ENCODE measurements at regions not wholly inside any gene's neighbourhood (a gene's known extent, or its start where the extent isn't known, plus 50 kb on each side); places are given as distances from the start of the nearest gene placed in this dataset.
A peak's percentile ranks its signal among the peaks of the same experiment; 100 is the strongest.
"Not testable (repeated sequence)": the region's sequence is repeated elsewhere in the genome, so short reads cannot be mapped to it uniquely, and the experiment has no call there.

DNA sequence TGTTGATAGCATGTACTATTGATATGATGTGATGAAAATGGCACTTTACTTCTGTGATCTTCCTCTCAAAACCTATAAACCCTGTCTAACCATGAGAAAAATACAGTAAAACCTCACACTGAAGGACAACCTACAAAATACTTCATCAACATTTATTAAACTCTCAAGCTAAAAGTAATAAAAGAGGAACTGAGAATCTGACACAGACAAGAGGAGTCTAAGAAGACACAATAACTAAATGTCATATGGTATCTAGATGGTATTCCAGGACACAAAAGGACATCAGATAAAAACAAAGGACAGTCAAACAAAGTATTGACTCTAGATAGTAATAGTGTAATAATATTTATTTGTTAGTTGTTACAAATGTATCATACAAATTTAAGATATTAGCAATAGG, 655.3 kb downstream of the SH3BGRL start:
- DNase-seq (ENCODE audit: low read depth): no peak

DNA sequence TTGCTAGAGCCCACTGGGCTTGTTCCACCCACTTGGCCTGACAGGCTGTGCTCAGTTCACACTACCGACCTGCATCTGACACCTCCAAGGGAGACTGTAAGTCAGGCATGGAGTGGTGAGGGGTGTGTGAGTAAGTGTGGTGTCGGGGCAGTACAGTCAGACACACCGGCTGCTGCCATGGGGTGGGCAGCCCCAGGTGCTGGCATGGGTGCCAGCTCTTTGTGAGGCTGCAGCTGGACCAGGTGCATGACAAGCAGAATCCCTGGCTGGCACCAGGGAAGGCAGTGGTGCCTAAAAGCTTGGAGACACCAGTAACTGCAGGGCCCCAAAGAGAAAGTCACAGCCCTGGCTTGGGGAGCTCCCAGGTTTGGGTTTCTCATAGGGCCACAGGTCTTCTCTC, 665.0 kb downstream of the SH3BGRL start:
- no peak for DNase-seq (ENCODE audit: low read depth)

DNA sequence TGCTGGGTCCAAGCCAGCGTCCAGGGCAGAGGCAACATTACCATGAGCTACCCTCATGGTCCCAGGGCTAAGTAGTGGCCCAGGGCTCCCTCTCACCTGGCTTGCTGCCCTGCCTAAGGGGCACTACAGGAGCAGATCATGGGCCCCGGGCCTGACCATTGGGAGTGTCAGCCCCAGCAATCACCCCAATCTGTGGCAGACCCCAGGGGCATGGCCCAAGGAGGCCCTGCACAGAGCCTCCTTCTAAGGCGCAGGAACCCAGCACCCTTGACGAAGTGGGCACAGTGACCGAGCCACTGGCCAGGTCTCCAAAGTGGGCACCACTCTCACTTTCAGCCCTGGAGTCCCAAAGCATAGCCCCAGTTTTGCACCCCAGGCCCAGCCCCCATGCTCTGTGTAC, 667.1 kb downstream of the SH3BGRL start:
- DNase-seq (ENCODE audit: low read depth): no peak

DNA sequence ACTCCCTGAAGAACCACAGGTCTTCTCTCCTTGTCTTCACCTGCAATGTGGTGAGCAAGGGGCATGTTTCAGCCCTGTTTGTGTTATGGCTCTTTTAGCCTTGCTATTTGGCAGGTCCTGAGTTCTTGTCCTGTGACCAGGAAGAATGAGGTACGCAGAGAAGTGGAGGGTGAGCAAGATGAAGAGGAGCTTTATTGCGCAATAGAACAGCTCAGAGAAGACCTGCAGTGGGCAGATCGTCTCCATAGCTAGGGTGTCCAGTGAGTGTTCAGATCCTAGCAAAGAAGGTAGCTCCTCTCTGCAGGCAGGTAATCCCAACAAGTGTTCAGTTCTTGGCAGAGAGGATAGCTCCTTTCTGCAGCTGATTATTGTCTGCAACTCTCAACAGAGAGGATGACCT, 672.9 kb downstream of the SH3BGRL start:
- DNase-seq (ENCODE audit: low read depth): no peak

DNA sequence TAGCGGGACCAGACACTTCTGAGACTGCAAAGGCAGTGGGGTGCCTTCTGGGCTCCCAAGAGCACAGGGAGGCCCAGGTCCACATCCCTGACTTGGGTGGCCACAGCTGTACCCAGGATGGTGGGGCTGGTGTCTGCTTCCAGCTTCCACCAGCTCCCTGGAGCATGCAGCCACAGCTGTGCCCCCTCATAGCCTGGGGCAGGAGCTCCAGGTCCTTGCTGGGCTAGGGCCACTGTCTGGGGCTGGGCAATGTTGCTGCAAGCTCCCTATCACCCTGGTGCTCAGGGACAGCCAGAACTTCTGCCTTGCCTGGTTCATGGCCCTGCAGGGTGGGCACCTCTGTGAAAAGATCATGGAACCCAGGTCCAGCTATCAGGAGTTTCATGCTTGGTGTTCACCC, 673.9 kb downstream of the SH3BGRL start:
- no peak for DNase-seq (ENCODE audit: low read depth)

- DNase-seq (ENCODE audit: low read depth): no peak
Measured at GRCh38 chrX:81876437-81876836, 674.5 kb downstream of the SH3BGRL start.

DNA sequence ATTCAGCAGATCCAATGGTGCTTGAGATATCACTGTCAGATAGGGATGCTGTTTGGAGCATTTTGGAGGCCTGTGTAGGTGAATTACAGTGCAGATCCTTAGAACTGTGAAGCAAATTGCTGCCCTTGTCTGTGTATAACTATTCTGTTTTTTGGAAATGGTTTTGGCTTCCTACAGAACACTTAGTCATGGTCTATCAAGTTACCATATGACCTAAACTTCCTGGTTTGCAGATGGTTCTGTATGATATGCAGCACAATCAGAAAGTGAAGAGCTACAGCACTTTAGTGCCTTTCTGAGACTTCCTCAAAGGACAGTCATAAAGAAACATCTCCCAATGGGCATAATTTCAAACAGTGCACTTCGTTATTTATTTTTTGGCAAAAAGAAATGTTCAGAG, 688.6 kb downstream of the SH3BGRL start:
- DNase-seq (ENCODE audit: low read depth): no peak

DNA sequence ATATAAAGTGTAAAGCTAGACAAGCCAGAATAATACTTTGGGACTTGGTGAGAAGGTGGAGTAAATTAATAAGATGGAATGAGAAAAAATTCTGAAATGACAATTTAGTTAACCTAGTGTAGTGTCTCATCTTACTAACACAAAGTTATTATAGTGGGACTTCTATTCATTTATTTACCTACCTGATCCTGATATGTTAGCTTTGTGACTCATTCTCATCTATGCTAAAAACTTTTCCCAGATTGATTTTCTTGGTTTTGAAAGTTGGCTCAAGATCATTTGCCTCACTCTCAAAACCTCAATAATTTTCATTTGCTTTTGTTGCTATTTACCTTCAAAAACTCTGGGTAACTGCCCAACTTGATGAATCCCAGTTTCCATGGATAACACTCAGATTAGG, 698.6 kb downstream of the SH3BGRL start:
- no peak for DNase-seq (ENCODE audit: low read depth)

GRCh38 chrX:81925812-81926211, 723.9 kb downstream of the SH3BGRL start:
- DNase-seq (ENCODE audit: low read depth): no peak

DNA sequence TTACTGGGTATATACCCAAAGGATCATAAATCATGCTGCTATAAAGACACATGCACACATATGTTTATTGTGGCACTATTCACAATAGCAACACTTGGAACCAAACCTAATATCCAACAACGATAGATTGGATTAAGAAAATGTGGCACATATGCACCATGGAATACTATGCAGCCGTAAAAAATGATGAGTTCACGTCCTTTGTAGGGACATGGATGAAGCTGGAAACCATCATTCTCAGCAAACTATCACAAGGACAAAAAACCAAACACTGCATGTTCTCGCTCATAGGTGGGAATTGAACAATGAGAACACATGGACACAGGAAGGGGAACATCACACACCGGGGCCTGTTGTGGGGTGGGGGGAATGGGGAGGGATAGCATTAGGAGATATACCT, 744.0 kb downstream of the SH3BGRL start:
- DNase-seq (ENCODE audit: low read depth): not testable (repeated sequence)

DNA sequence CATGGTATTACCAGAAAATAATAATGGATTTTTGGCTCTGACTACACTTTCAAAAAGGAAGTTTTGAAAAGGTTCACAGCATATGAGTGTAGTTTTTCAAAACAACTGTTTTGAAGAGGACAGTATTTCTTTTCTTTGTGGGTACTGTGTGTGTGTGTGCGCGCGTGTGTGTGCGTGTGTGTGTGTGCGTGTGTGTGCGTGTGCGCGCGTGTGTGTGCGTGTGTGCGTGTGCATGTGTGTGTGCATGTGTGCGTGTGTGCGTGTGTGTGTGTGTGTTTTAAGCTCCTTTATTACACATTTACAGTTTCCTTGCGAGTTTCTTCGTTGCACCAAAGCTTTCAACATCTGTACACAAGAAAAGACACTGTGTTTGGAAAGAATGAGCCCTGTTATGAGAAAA, 755.4 kb downstream of the SH3BGRL start:
- no peak for DNase-seq (ENCODE audit: low read depth)

- peak; percentile 5 for DNase-seq (ENCODE audit: low read depth)
Measured at GRCh38 chrX:81957900-81958545, 756.1 kb downstream of the SH3BGRL start.

DNA sequence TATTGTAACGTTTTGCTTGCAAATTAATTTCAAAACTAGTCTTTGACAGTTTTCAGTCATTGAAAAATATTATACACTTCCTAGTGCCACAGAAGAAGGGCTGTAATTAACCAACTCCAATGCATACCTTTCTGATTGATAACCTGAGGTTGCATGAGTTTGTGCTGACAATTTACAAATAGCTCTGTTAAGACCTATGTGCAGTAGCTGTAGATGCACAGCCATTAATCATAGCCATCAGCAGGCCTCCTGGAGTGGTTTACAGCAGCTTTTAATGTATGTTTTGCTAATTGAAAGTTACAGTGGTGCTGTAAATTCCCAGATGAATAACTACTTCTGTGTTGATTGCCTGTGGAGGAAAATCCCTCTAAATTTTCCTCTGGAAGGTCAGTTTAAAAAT, 758.1 kb downstream of the SH3BGRL start:
- DNase-seq (ENCODE audit: low read depth): no peak

- not testable (repeated sequence) for DNase-seq (ENCODE audit: low read depth)
Measured at GRCh38 chrX:81974413-81974812, 772.5 kb downstream of the SH3BGRL start.

DNA sequence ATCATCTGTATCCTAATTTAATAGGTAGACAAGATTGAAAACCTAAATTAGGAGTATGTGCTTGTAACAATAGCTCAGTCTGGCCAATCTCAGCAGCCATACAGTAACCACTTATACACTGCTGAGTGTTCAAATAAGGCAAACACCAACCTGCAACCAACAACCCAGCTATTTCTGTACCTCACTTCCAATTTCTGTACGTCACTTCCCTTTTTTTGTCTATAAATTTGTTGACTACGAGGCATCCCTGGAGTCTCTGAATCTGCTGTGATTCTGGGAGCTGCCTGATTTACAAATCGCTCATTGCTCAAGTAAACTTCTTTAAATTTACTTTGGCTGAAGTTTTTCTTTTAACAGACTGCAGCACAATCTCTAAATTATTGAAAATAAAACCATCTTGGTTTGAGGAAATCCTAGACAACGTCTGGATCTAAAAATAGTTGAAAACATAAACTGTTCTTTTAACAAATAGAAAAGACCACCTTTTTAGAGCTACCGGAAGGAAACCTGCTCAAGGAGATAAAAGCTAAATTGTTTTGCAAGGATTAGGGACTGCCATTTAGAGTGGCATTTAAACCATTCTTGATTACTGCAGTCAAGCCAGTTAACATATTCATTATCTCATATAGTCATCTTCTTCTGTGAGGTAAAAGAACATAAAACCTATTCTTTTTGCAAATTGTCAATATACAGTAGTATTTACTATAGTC, 778.1 kb downstream of the SH3BGRL start:
- DNase-seq (ENCODE audit: low read depth): no peak

DNA sequence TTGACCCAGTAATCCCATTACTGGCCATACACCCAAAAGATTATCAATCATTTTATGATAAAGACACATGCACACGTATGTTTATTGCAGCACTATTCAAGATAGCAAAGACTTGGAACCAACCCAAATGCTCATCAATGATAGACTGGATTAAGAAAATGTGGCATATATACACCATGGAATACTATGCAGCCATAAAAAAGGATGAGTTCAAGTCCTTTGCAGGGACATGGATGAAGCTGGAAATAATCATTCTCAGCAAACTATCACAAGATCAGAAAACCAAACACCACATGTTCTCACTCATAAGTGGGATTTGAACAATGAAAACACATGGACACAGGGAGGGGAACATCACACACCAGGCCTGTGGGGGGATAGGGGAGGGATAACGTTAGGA, 785.3 kb downstream of the SH3BGRL start:
- not testable (repeated sequence) for DNase-seq (ENCODE audit: low read depth)

- no peak for DNase-seq (ENCODE audit: low read depth)
Measured at GRCh38 chrX:81996166-81996565, 794.3 kb downstream of the SH3BGRL start.

DNA sequence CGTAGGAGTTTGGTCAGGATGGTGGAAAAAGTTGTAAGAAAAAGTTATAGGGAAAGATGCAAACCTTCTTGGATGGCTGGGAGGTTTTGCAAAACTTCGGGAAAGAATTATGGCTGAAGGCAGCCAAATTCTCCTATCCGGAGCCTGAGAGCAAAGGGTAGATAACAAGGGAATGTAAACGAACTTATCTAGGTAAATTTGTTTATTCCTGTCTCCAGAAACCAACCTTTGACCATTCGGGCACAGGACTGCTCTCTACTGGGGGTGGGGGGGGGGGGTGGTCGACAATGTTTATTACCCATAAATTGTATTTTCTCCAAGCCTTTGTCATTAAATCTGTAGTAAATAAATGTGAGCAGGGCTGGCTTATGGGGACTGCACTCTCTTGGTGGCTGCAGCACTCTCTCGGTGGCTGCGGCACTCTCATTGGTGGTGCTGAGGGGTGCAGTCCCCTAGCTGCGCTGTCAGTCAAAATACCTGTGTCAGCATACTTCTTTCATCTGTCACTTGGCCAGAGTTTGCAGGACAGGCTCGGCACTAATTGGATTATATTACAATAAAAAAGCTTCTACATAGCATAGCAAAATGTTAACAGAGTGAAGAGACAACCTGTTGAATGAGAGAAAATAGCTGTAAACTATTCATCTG, 827.8 kb downstream of the SH3BGRL start:
- DNase-seq (ENCODE audit: low read depth): no peak

- DNase-seq (ENCODE audit: low read depth): no peak
Measured at GRCh38 chrX:82031250-82031649, 829.3 kb downstream of the SH3BGRL start.

- no peak for DNase-seq (ENCODE audit: low read depth)
Measured at GRCh38 chrX:82038793-82039192, 836.9 kb downstream of the SH3BGRL start.

- no peak for DNase-seq (ENCODE audit: low read depth)
Measured at GRCh38 chrX:82041034-82041433, 839.1 kb downstream of the SH3BGRL start.

DNA sequence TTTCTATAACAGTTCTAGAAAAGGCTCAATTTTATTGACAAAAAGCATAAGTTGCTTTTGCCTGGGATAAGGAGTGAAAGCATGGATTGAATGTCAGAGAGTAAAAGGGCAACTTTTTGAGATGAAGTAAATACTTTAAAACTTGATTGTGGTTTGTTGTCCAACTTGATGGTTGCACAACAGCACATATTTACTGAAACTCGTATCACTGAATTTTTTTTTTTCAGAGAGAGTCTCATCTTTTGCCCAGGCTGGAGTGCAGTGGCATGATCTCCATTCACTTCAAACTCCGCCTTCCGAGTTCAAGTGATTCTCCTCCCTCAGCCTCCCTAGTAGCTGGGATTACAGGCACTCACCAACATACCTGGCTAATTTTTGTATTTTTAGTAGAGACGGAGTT, 856.8 kb downstream of the SH3BGRL start:
- DNase-seq (ENCODE audit: low read depth): no peak

GRCh38 chrX:82070948-82071347, 869.0 kb downstream of the SH3BGRL start:
- no peak for DNase-seq (ENCODE audit: low read depth)
